ENCODE measurements at regions not wholly inside any gene's neighbourhood (a gene's known extent, or its start where the extent isn't known, plus 50 kb on each side); places are given as distances from the start of the nearest gene placed in this dataset.

DNA sequence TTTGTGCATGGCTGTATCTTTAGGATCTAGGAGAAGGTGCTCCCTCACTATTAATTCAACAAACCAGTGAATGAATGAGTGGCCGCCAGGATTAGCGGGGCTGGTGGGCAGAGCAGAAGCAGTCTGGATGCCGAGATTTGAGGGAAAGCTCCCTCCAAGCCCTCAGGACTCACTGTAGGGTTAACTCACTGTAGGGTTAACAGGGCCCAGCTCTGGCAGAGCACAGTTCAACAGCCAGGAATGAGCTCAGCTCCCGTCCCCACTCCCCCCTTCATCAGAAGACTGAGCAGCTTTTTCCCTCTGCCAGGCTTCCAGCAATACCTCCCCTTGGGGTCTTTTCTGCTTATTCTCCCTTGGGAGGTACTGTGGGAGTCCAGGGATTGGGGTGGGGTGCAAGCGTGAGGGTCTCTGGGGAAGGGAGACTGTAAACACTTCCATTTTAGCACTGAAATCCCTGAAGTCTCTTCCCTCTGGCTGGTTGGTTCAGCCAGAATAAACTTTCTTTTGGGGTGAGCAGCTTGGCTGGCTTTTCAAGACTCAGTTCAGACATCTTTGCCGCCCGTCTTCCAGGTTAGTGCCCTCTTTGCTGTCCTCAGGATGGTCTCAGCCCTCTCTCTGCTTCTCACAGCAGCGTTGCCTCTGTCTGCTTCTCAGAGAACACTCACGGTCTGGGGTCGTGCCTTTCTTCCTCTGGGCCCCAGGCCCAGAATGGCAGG is 53.7 kb upstream of the WSB1 start:
- H3K36me3 ChIP-seq: no peaks in the 10 kb centered on the region
- no peaks in the 10 kb centered on the region for H3K9me3 ChIP-seq
- no peak for DNase-seq
- H3K4me3 ChIP-seq (replicated peaks in 1 of 3): no peak overlapping the region
- H3K4me1 ChIP-seq: peaks cover 23 to 36% of the 10 kb centered on the region in 2 donors
- TF ChIP-seq, protein P1, sequence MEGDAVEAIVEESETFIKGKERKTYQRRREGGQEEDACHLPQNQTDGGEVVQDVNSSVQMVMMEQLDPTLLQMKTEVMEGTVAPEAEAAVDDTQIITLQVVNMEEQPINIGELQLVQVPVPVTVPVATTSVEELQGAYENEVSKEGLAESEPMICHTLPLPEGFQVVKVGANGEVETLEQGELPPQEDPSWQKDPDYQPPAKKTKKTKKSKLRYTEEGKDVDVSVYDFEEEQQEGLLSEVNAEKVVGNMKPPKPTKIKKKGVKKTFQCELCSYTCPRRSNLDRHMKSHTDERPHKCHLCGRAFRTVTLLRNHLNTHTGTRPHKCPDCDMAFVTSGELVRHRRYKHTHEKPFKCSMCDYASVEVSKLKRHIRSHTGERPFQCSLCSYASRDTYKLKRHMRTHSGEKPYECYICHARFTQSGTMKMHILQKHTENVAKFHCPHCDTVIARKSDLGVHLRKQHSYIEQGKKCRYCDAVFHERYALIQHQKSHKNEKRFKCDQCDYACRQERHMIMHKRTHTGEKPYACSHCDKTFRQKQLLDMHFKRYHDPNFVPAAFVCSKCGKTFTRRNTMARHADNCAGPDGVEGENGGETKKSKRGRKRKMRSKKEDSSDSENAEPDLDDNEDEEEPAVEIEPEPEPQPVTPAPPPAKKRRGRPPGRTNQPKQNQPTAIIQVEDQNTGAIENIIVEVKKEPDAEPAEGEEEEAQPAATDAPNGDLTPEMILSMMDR (IDR thresholded peaks at IDR 0.05): no peak
- TF ChIP-seq POLR2A (IDR thresholded peaks at IDR 0.05): no peak
- intact Hi-C loops (cut with DNase I): no loop called here
- WGBS, 2 donors: 68 to 70% methylated on average over 10 of the region's 10 CpGs
- no peaks in the 10 kb centered on the region for H3K27me3 ChIP-seq
- no peak overlapping the region for H3K27ac ChIP-seq

DNA sequence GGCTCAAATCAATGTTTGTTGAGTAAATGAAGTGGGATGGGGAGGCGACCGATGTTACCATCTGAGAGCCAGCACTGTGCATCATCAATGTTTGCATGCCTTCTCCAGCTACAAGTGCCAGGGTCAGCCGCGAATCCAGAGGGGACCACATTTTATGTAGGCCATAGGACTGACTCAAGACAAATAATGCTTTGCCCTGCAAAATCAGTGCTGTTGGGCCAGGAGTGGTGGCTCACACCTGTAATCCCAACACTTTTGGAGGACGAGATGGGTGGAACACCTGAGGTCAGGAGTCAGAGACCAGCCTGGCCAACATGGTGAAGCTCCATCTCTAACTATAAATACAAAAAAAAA is 53.1 kb upstream of the WSB1 start:
- TF ChIP-seq, protein P1 (IDR thresholded peaks at IDR 0.05): no peak
- no peak overlapping the region for H3K27ac ChIP-seq
- intact Hi-C loops (cut with DNase I): no loop called here
- H3K36me3 ChIP-seq: no peaks in the 10 kb centered on the region
- no peaks in the 10 kb centered on the region for H3K27me3 ChIP-seq
- DNase-seq: no peak
- no peaks in the 10 kb centered on the region for H3K9me3 ChIP-seq
- peaks cover 23 to 41% of the 10 kb centered on the region in 2 donors for H3K4me1 ChIP-seq
- 58 to 62% methylated on average over 5 of the region's 5 CpGs for WGBS, 2 donors
- H3K4me3 ChIP-seq (replicated peaks in 1 of 3): no peak overlapping the region

DNA sequence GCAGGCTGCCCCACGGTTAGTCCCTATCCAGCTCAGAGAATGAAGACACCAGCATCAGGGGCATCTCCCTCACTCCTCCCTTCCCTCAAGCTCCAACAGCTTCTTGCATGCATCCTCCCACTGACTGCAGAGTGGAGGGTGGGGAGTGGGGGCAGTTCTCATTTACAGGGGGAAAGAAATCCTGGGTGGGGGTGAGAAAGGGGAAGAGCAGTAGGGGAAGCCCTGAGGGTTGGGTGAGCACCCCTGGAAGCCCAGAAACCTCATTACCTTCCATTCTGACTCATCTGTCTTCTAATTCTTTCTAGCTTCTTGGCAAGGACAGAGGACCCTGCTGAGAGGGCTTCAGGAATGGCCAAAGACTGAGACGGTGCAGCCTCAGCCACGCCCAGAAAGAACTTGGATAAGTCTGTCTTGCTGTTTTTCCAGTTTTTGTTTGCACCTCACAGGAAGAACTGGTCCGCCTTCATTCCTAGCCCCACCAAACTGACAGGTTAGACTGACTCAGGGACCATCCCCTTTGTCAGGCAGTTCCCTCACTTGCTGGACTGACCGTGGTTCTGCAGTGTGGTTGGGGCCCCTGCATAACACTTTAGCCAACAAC is 52.5 kb upstream of the WSB1 start:
- peak; percentile 47 to 55 for DNase-seq
- no peak overlapping the region for H3K4me3 ChIP-seq (replicated peaks in 1 of 3)
- TF ChIP-seq, protein P1 (IDR thresholded peaks at IDR 0.05): no peak
- no peak for TF ChIP-seq POLR2A (IDR thresholded peaks at IDR 0.05)
- no peaks in the 10 kb centered on the region for H3K36me3 ChIP-seq
- no peaks in the 10 kb centered on the region for H3K9me3 ChIP-seq
- H3K27me3 ChIP-seq: no peaks in the 10 kb centered on the region
- intact Hi-C loops (cut with DNase I): no loop called here
- H3K27ac ChIP-seq: no peak overlapping the region
- WGBS, 2 donors: 40 to 53% methylated on average over 5 of the region's 5 CpGs
- H3K4me1 ChIP-seq: peaks cover 23 to 48% of the 10 kb centered on the region in 2 donors

DNA sequence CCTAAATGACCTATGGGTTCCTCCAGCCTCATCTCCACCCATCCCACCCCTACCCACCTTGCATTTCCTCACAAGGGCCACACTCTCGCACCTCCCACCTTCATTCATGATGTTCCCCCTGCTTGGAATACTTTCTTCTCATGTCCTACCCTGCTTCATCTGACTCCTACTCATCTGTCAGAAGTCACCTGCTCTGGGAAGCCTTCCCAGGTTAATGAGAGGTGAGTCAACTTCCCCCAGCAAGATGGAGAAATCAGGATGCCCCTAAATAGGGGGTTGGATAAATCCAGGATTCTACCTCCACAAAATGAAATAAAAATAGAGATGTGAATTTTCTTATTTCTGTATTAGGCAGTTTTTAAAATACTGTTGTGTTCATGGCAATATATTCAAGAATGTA is 51.0 kb upstream of the WSB1 start:
- peak overlapping the region in 1 of 3 donors; percentile 11 for H3K27ac ChIP-seq
- peaks cover 23 to 60% of the 10 kb centered on the region in 2 donors for H3K4me1 ChIP-seq
- WGBS, 2 donors: 89 to 90% methylated on average over 1 of the region's 1 CpG
- H3K4me3 ChIP-seq (replicated peaks in 1 of 3): no peak overlapping the region
- no peaks in the 10 kb centered on the region for H3K27me3 ChIP-seq
- no peak for TF ChIP-seq POLR2A (IDR thresholded peaks at IDR 0.05)
- TF ChIP-seq, protein P1 (IDR thresholded peaks at IDR 0.05): no peak
- H3K9me3 ChIP-seq: no peaks in the 10 kb centered on the region
- no peaks in the 10 kb centered on the region for H3K36me3 ChIP-seq
- DNase-seq: no peak
- intact Hi-C loops (cut with DNase I): no loop called here

DNA sequence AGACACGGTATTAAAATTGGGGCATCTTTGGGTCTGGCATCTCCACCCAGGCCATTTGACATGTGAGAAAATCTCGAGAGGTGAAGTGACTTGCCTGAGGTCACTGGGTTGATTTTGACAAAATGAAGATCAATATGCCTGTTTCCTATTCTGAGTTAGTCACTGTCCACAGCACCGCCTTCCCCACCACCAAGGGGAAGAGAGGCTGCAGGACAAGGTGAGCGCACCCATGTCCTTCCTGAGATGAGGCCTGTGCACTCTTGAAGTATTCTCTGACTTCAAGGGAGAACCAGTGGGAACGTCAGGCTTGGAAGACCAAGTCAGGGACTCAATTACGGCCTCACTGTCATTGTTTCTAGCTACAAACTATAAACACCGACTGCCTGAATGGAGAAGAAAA is 49.9 kb upstream of the WSB1 start:
- 89 to 95% methylated on average over 7 of the region's 7 CpGs for WGBS, 2 donors
- Histone ChIP-seq H3K4me3 (replicated peaks in 1 of 3) (no peak overlapping the region), H3K27me3 (no peaks in the 10 kb centered on the region), H3K9me3 (no peaks in the 10 kb centered on the region), H3K4me1 (peaks cover 23 to 60% of the 10 kb centered on the region in 2 donors), H3K36me3 (no peaks in the 10 kb centered on the region), H3K27ac (peak overlapping the region; percentile 46 to 85 (median 51))
- TF ChIP-seq, protein P1 (IDR thresholded peaks at IDR 0.05): no peak
- no peak for TF ChIP-seq POLR2A (IDR thresholded peaks at IDR 0.05)
- DNase-seq: no peak
- intact Hi-C loops (cut with DNase I): no loop called here

Measured in thyroid gland (tissue), 4 donors.